ENCODE measurements at regions not wholly inside any gene's neighbourhood (a gene's known extent, or its start where the extent isn't known, plus 50 kb on each side); places are given as distances from the start of the nearest gene placed in this dataset.

- Histone ChIP-seq H3K79me2 (ENCODE audit: insufficient read depth, low read length) (no peaks in the 10 kb centered on the region), H3K4me2 (ENCODE audit: low read depth, low read length) (no peak overlapping the region), H3K9me3 (ENCODE audit: low read length) (no peaks in the 10 kb centered on the region), H4K20me1 (ENCODE audit: insufficient read depth, low read length) (no peaks in the 10 kb centered on the region), H3K36me3 (replicated peaks in 1 of 2; ENCODE audit: control insufficient read depth in 1 of 2, insufficient read depth in 2 of 2, low read length in 2 of 2) (no peaks in the 10 kb centered on the region), H3K27ac (ENCODE audit: extremely low read length, insufficient read depth, low read length) (no peak overlapping the region), H3K27me3 (ENCODE audit: control insufficient read depth in 1 of 2, insufficient read depth in 2 of 2, low read length in 2 of 2) (no peaks in the 10 kb centered on the region), H2AFZ (ENCODE audit: low read length) (no peak overlapping the region), H3K4me1 (ENCODE audit: insufficient read depth, low read length) (no peaks in the 10 kb centered on the region), H3K4me3 (replicated peaks in 1 of 3; ENCODE audit: insufficient read depth in 1 of 3, low read depth in 2 of 3, low read length in 3 of 3) (no peak overlapping the region), H3K9ac (ENCODE audit: insufficient read depth, low read depth, low read length) (no peak overlapping the region)
- no peak for TF ChIP-seq ZBTB7B (CRISPR knock-in tag; IDR thresholded peaks at IDR 0.05)
- TF ChIP-seq MXD1 (CRISPR knock-in tag; IDR thresholded peaks at IDR 0.05) = no peak
- no peak for TF ChIP-seq ZFP36L2 (CRISPR knock-in tag; IDR thresholded peaks at IDR 0.05)
- TF ChIP-seq MBNL3 (CRISPR knock-in tag; conservative IDR thresholded peaks at IDR 0.05) = no peak
- no peak for TF ChIP-seq ZNF570 (CRISPR knock-in tag; IDR thresholded peaks at IDR 0.05; ENCODE audit: borderline replicate concordance)
- no peak for TF ChIP-seq KDM1A (CRISPR knock-in tag; IDR thresholded peaks at IDR 0.05)
- TF ChIP-seq CBX5 (CRISPR knock-in tag; IDR thresholded peaks at IDR 0.05; ENCODE audit: borderline replicate concordance) = no peak
- TF ChIP-seq ZNF124 (CRISPR knock-in tag; IDR thresholded peaks at IDR 0.05) = no peak
- no peak for TF ChIP-seq TCF7L2 (IDR thresholded peaks at IDR 0.05; ENCODE audit: low read depth, low read length)
- TF ChIP-seq ZNF674 (CRISPR knock-in tag; IDR thresholded peaks at IDR 0.05; ENCODE audit: low read depth) = no peak
- no peak for TF ChIP-seq SMAD1 (CRISPR knock-in tag; IDR thresholded peaks at IDR 0.05; ENCODE audit: borderline replicate concordance, low read depth)
- TF ChIP-seq CSRNP2 (CRISPR knock-in tag; conservative IDR thresholded peaks at IDR 0.05; ENCODE audit: low read depth) = no peak
- no peak for TF ChIP-seq ZNF766 (CRISPR knock-in tag; IDR thresholded peaks at IDR 0.05; ENCODE audit: borderline replicate concordance)
- TF ChIP-seq SRSF9 (IDR thresholded peaks at IDR 0.05; ENCODE audit: borderline replicate concordance, insufficient read depth, low read depth, low read length, poor library complexity, severe bottlenecking) = no peak
- TF ChIP-seq NR3C1 (CRISPR knock-in tag; IDR thresholded peaks at IDR 0.05) = no peak
- no peak for TF ChIP-seq RNF2 (conservative IDR thresholded peaks at IDR 0.05; ENCODE audit: low read depth)
- no peak for TF ChIP-seq ZNF160 (CRISPR knock-in tag; IDR thresholded peaks at IDR 0.05)
- no peak for TF ChIP-seq ZNF430 (CRISPR knock-in tag; IDR thresholded peaks at IDR 0.05)
- WGBS (ENCODE audit: low lambda C conversion rate) = 0% methylated on average over 1 of the region's 1 CpG
- ATAC-seq (no peak), DNase-seq (ENCODE audit: low spot score) (no peak), FAIRE-seq (no peak)
- POLR2A ChIA-PET = no interaction called here
- CTCF ChIA-PET (ENCODE audit: low intra/inter-chr PET ratio, low total read pairs) = no interaction called here
- BruUV-seq (replicated peaks) = no TSS peak
- in situ Hi-C loops (cut with HindIII; ENCODE audit: extremely low pct_ligation_motif_present, low pct_unique_long_range_greater_than_20kb) = no loop called here
- intact Hi-C loops (cut with micrococcal nuclease; ENCODE audit: unreplicated experiment) = no loop called here
Observed at GRCh38 chr14:87111126-87111525, 881.9 kb downstream of the GALC start.
